Sigmoid colon (tissue), 6 donors: ENCODE measurements at regions not wholly inside any gene's neighbourhood (a gene's known extent, or its start where the extent isn't known, plus 50 kb on each side); places are given as distances from the start of the nearest gene placed in this dataset.

Experiments
- DNase-seq: peaks from one replicate; pipeline ENCODE4 v3.0.0-alpha.2; 2019
- H3K27ac ChIP-seq, 4 donors: fragments of 200-600 bp; sonication (generic); one replicate each; pipeline ENCODE4 v1.5.1; 2016 to 2019; ENCODE audit warnings: mild to moderate bottlenecking in 1 of 4
- H3K27me3 ChIP-seq, 3 donors: fragments of 200-600 bp; sonication (generic); one replicate each; pipeline ENCODE4 v1.5.1; 2019; ENCODE audit warnings: mild to moderate bottlenecking in 1 of 3
- H3K36me3 ChIP-seq, 4 donors: fragments of 200-600 bp; sonication (generic); one replicate each; pipeline ENCODE4 v1.5.1; 2016 to 2019
- H3K4me1 ChIP-seq, 4 donors: fragments of 200-600 bp; sonication (generic); one replicate each; pipeline ENCODE4 v1.5.1; 2017 to 2019
- H3K4me3 ChIP-seq, 4 donors: fragments of 200-600 bp; sonication (generic); one replicate each; pipeline ENCODE4 v1.5.1; 2017 to 2019; ENCODE audit warnings: mild to moderate bottlenecking in 2 of 4, moderate library complexity in 1 of 4
- H3K9me3 ChIP-seq, 4 donors: fragments of 200-600 bp in 3 of 4; sonication (generic) in 3 of 4; one replicate each; pipeline versions ENCODE4 v1.5.1 to v1.6.1; 2013 to 2019
- CTCF ChIP-seq, 4 experiments: fragments of 450-650 bp in 3 of 4; fragments of 200-600 bp in 1 of 4; IDR thresholded peaks; one replicate each; pipeline ENCODE4 v1.5.1; 2016 to 2019; ENCODE audit warnings: antibody characterized with exemption in 4 of 4, mild to moderate bottlenecking in 3 of 4, moderate library complexity in 2 of 4
- EP300 ChIP-seq, 4 donors: sonication (generic); formaldehyde crosslinking; IDR thresholded peaks; one replicate each; pipeline ENCODE4 v1.6.1; 2017; ENCODE audit warnings: antibody characterized with exemption in 4 of 4
- POLR2A ChIP-seq, 2 donors: fragments of 450-650 bp; IDR thresholded peaks; one replicate each; pipeline ENCODE4 v1.6.1; 2016; ENCODE audit warnings: antibody characterized with exemption in 2 of 2, mild to moderate bottlenecking in 2 of 2, moderate library complexity in 2 of 2
- POLR2AphosphoS5 ChIP-seq, 4 donors: sonication (generic); formaldehyde crosslinking; IDR thresholded peaks; one replicate each; pipeline ENCODE4 v1.6.1; 2017; ENCODE audit warnings: antibody characterized with exemption in 4 of 4
- WGBS, 2 donors: extraction: QIAGEN DNeasy Blood & Tissue Kit; methylation state at CpG; one replicate each; pipeline ENCODE4 v1.1.7; 2013; 5-methylcytosine and 5-hydroxymethylcytosine counted together
- intact Hi-C: fragments of 100-400 bp; cut with DNase I; formaldehyde crosslinking; loops from one replicate; pipeline ENCODE4 v1.15.1; 2023
- donor health status: healthy with polysubstance abuse.
- donor health status: healthy.

GRCh38 chr13:40363653-40364052 lies 302.8 kb downstream of the FOXO1 start:
- no peak overlapping the region for H3K4me3 ChIP-seq
- no peaks in the 10 kb centered on the region for H3K9me3 ChIP-seq
- peaks cover 0 to 10% (median 0%) of the 10 kb centered on the region in 4 donors for H3K4me1 ChIP-seq
- intact Hi-C loops, result no loop called here
- 69 to 78% methylated on average over 1 of the region's 1 CpG for WGBS, 2 donors
- no peak overlapping the region for H3K27ac ChIP-seq
- H3K36me3 ChIP-seq, result no peaks in the 10 kb centered on the region
- TF ChIP-seq POLR2A (IDR thresholded peaks at IDR 0.05) (no peak), CTCF (IDR thresholded peaks at IDR 0.05) (no peak), POLR2AphosphoS5 (IDR thresholded peaks at IDR 0.05) (no peak), EP300 (IDR thresholded peaks at IDR 0.05) (no peak)
- no peaks in the 10 kb centered on the region for H3K27me3 ChIP-seq
- no peak for DNase-seq

GRCh38 chr13:40366119-40366518 lies 300.3 kb downstream of the FOXO1 start:
- no peak for DNase-seq
- H3K27ac ChIP-seq, result no peak overlapping the region
- intact Hi-C loops, result no loop called here
- H3K36me3 ChIP-seq, result no peaks in the 10 kb centered on the region
- H3K27me3 ChIP-seq, result no peaks in the 10 kb centered on the region
- H3K4me3 ChIP-seq, result no peak overlapping the region
- no peak for TF ChIP-seq CTCF (IDR thresholded peaks at IDR 0.05)
- TF ChIP-seq EP300 (IDR thresholded peaks at IDR 0.05), result no peak
- TF ChIP-seq POLR2A (IDR thresholded peaks at IDR 0.05), result no peak
- TF ChIP-seq POLR2AphosphoS5 (IDR thresholded peaks at IDR 0.05), result no peak
- H3K9me3 ChIP-seq, result no peaks in the 10 kb centered on the region
- H3K4me1 ChIP-seq, result peaks cover 0 to 10% (median 0%) of the 10 kb centered on the region in 4 donors
- WGBS, 2 donors, result 86 to 91% methylated on average over 6 of the region's 6 CpGs

DNA sequence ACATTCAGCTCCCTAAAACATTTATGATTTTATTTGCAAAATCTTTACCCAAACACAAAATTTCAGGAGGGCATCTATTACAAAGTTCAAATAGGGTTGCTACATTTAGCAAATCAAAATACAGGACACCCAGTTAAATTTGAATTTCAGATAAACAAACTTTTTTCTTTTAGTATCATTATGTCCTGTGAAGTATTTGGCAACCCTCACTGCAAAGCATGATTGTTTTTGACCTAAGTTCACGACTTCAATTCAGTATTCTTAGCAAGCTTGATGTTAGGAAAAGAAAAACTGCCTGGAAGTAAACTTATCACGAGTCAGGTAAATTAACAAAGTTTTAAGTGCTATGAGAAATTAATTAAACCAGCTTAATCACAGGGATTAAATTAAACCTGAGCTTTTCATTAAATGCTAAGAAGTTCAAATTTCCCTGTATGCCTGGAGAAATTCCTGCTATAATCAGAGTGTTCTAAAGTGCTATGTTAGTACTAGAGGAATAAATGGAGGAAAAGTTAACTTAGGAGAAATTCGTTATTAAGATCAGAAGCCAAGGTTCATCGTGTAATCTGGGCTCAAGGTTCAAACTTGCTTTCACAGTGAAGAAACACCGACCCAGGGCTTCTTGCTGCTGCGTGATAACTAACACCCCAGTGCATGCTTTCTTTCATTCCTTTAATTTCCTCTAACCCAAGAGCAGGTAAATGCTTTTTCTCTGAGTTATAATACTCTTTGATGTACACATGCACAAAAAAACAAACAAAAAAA lies 298.1 kb downstream of the FOXO1 start:
- Histone ChIP-seq H3K4me1 (peaks cover 0 to 13% (median 0%) of the 10 kb centered on the region in 4 donors), H3K36me3 (no peaks in the 10 kb centered on the region), H3K4me3 (no peak overlapping the region), H3K9me3 (no peaks in the 10 kb centered on the region), H3K27me3 (no peaks in the 10 kb centered on the region), H3K27ac (no peak overlapping the region)
- no peak for TF ChIP-seq POLR2AphosphoS5 (IDR thresholded peaks at IDR 0.05)
- TF ChIP-seq POLR2A (IDR thresholded peaks at IDR 0.05), result no peak
- no peak for TF ChIP-seq CTCF (IDR thresholded peaks at IDR 0.05)
- TF ChIP-seq EP300 (IDR thresholded peaks at IDR 0.05), result no peak
- intact Hi-C loops, result no loop called here
- 21 to 71% methylated on average over 6 of the region's 6 CpGs for WGBS, 2 donors
- no peak for DNase-seq

GRCh38 chr13:40370661-40371060 lies 295.8 kb downstream of the FOXO1 start:
- H3K27ac ChIP-seq, result no peak overlapping the region
- DNase-seq, result no peak
- intact Hi-C loops, result no loop called here
- no peaks in the 10 kb centered on the region for H3K27me3 ChIP-seq
- H3K4me3 ChIP-seq, result no peak overlapping the region
- TF ChIP-seq POLR2AphosphoS5 (IDR thresholded peaks at IDR 0.05) (no peak), CTCF (IDR thresholded peaks at IDR 0.05) (no peak), EP300 (IDR thresholded peaks at IDR 0.05) (no peak), POLR2A (IDR thresholded peaks at IDR 0.05) (no peak)
- H3K4me1 ChIP-seq, result peaks cover 0 to 13% (median 0%) of the 10 kb centered on the region in 4 donors
- WGBS, 2 donors, result 88 to 90% methylated on average over 4 of the region's 4 CpGs
- no peaks in the 10 kb centered on the region for H3K36me3 ChIP-seq
- no peaks in the 10 kb centered on the region for H3K9me3 ChIP-seq
